Adrenal gland (tissue), 5 donors: ENCODE measurements at regions not wholly inside any gene's neighbourhood (a gene's known extent, or its start where the extent isn't known, plus 50 kb on each side); places are given as distances from the start of the nearest gene placed in this dataset.

Experiments used
- CTCF ChIP-seq, 6 experiments: fragments of 450-650 bp in 4 of 6; fragments of 200-600 bp in 2 of 6; sonication (generic) in 1 of 6; IDR thresholded peaks; 1 replicate in 5 of 6; 2 replicates in 1 of 6; pipeline versions ENCODE4 v1.5.1 to v1.8.0; 2016 to 2021; ENCODE audit warnings: antibody characterized with exemption in 6 of 6, mild to moderate bottlenecking in 2 of 6, moderate library complexity in 1 of 6
- POLR2A ChIP-seq, 2 donors: fragments of 450-650 bp; IDR thresholded peaks; one replicate each; pipeline ENCODE4 v1.6.1; 2017; ENCODE audit warnings: antibody characterized with exemption in 2 of 2, mild to moderate bottlenecking in 2 of 2, moderate library complexity in 1 of 2
- donor health status: DM: no; HTN: no; CAD: no.

GRCh38 chr9:31142456-31142855 lies 1242.0 kb upstream of the ACO1 start:
- no peak for TF ChIP-seq CTCF (IDR thresholded peaks at IDR 0.05)
- no peak for TF ChIP-seq POLR2A (IDR thresholded peaks at IDR 0.05)
